GM12873 (cell line): ENCODE measurements at regions not wholly inside any gene's neighbourhood (a gene's known extent, or its start where the extent isn't known, plus 50 kb on each side); places are given as distances from the start of the nearest gene placed in this dataset.

ENCODE experiments used
- CTCF ChIP-seq: IDR thresholded peaks from 2 replicates; pipeline ENCODE4 v1.5.1; 2012; ENCODE audit warnings: low read depth, mild to moderate bottlenecking, moderate library complexity, low read length, control low read depth; ENCODE audit not compliant: insufficient read depth; ENCODE audit errors: missing control alignments

DNA sequence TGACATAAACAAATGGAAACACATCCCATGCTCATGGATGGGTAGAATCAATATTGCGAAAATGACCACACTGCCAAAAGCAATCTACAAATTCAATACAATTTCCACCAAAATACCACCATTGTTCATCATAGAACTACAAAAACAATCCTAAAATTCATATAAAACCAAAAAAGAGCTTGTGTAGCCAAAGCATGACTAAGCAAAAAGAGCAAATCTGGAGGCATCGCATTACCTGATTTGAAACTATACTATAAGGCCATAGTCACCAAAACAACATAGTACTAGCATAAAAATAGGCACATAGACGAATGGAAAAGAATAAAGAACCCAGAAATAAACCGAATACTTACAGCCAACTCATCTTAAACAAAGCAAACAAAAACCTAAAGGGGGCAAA lies 342.8 kb upstream of the AGA start:
- no peak for TF ChIP-seq CTCF

DNA sequence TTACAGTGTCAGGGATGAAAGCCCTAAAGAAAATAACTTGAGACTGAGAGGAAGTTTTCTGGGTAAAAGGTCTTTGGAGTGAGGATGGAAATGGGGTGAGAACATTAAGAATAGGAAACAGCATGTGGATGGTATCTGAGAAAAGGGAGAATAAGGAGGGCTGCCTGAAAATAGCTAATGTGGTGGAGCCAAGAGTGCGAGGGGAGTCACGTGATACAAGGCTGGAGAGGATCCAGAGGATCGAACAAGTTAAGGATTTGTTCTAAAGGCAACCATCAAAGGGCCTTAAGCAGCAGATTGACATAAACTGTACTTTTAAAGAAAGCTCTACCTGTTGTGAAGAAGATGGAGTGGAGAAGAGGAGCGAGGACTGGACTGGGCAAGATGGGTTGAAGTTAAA lies 347.4 kb upstream of the AGA start:
- no peak for TF ChIP-seq CTCF

DNA sequence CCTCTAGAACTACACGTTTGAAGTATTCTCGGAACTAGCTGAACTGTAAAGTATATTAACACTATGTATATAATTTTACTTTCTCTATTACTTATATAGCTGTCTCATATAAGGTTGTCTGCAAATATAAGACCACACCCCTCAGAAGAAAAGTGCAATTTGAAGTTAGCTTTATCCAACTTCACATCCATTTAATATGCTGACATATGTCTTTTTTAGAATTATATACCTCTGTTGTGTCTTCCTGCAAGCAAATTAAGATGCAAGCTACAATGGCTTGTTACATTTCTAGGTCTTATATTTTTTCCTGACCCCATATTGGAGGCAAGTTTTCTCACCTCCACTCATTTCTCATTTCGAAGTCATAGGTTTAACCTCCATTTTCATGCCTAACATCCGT lies 349.0 kb upstream of the AGA start:
- TF ChIP-seq CTCF, result no peak

- no peak for TF ChIP-seq CTCF
Measured at GRCh38 chr4:177796841-177797240, 354.6 kb upstream of the AGA start.

GRCh38 chr4:177798161-177798560 lies 355.9 kb upstream of the AGA start:
- TF ChIP-seq CTCF, result no peak

DNA sequence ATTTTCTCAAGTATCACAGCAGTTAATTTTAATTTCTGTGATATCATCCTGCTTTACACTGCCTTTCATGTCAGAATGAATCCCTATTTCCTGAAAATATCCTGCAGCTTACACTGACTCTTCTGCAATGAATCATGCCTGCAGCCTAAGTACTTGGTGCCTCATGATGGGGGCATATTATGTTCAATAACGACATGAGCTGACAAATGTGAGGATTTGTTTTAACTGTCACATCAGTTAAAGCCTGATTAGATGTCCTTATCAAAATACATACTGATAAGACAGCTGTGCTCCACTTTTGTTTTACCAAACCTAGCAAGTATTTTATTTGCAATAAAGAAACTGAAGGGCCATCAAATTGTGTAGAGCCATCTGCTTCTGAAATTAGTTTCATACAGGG lies 359.9 kb upstream of the AGA start:
- no peak for TF ChIP-seq CTCF

- TF ChIP-seq CTCF, result no peak
Measured at GRCh38 chr4:177802661-177803060, 360.4 kb upstream of the AGA start.

- TF ChIP-seq CTCF, result no peak
Measured at GRCh38 chr4:177803151-177803550, 360.9 kb upstream of the AGA start.
